ENCODE measurements at regions not wholly inside any gene's neighbourhood (a gene's known extent, or its start where the extent isn't known, plus 50 kb on each side); places are given as distances from the start of the nearest gene placed in this dataset.
"Not testable (repeated sequence)": the region's sequence is repeated elsewhere in the genome, so short reads cannot be mapped to it uniquely, and the experiment has no call there.

- Mint-ChIP-seq H3K4me3 (no peak overlapping the region), H3K27me3 (ENCODE audit: low read depth in 3 of 3) (peaks cover 2 to 3% (median 2%) of the 10 kb centered on the region in 3 donors), H3K36me3 (peaks cover 0 to 3% (median 0%) of the 10 kb centered on the region in 3 donors), H3K9me3 (no peaks in the 10 kb centered on the region), H3K4me1 (peaks cover 9 to 11% of the 10 kb centered on the region in 2 donors), H3K27ac (no peak overlapping the region)
- no peak for DNase-seq
These were observed 50.8 kb upstream of the ECHDC3 start for GRCh38 chr10:11691319-11691755.

DNA sequence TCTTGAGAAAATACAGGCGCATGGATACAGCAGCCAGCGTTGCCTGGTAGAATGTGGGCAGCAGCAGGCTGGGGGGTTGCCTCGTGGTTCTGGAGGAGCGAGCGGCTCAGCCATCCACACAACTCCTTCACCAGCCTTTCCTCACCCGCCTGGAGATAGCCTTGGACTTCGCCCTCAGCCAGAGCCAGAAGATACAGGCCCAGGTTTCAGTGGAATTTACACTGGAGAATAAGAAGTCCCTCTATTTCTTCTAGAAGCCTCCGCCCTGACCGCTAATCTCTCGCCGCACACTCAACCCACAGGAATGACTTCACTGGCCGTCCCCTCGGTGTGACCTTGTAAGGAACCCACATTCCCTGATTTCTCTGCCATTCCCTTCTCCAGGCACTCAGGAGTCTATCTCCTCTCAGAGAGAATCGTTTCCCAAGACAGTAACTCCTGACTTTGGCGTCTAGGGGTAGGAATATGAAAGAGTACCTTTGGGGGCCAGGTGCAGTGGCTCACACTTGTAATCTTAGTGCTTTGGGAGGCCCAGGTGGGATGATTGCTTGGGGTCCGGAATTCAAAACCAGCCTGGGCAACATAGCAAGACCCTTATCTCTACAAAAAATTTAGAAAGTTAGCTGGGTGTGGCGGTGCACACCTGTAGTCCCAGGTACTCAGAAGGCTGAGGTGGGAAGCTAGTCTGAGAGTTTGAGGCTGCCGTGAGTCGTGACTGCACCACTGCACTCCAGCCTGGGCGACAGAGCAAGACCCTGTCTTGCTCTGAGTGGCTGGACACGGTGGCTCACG lies 52.0 kb upstream of the ECHDC3 start:
- H3K4me1 Mint-ChIP-seq = peaks cover 18 to 22% of the 10 kb centered on the region in 2 donors
- DNase-seq = no peak
- no peaks in the 10 kb centered on the region for H3K9me3 Mint-ChIP-seq
- no peak overlapping the region for H3K27ac Mint-ChIP-seq
- peaks cover 0 to 3% (median 0%) of the 10 kb centered on the region in 3 donors for H3K36me3 Mint-ChIP-seq
- H3K27me3 Mint-ChIP-seq (ENCODE audit: low read depth in 3 of 3) = peaks cover 1 to 2% (median 2%) of the 10 kb centered on the region in 3 donors
- no peak overlapping the region for H3K4me3 Mint-ChIP-seq

DNA sequence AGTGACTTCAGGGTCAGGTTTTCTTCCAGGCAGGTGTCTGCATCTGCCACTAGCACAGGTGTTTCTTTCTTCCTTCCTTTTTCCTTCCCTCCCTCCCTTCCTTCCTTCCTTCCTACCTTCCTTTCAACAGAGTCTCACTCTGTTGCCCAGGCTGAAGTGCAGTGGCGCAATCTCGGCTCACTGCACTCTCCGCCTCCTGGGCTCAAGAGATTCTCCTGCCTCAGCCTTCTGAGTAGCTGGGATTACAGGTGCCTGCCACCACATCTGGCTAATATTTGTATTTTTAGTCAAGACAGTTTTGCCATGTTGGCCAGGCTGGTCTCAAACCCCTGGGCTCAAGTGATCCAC lies 53.8 kb upstream of the ECHDC3 start:
- H3K27me3 Mint-ChIP-seq (ENCODE audit: low read depth in 3 of 3); H3K9me3 Mint-ChIP-seq; H3K4me3 Mint-ChIP-seq; H3K36me3 Mint-ChIP-seq; DNase-seq; H3K27ac Mint-ChIP-seq: not testable (repeated sequence)
- H3K4me1 Mint-ChIP-seq = peaks cover 35 to 38% of the 10 kb centered on the region in 2 donors

- Mint-ChIP-seq H3K27me3 (ENCODE audit: low read depth in 3 of 3) (peaks cover 0 to 3% (median 3%) of the 10 kb centered on the region in 3 donors), H3K4me3 (peak overlapping the region in 1 of 5 donors; percentile 13)
These were observed 54.3 kb upstream of the ECHDC3 start for GRCh38 chr10:11687779-11688447.

GRCh38 chr10:11687357-11687771 lies 54.8 kb upstream of the ECHDC3 start:
- Mint-ChIP-seq H3K36me3 (peaks cover 0 to 3% (median 0%) of the 10 kb centered on the region in 3 donors), H3K4me1 (peaks cover 29 to 34% of the 10 kb centered on the region in 2 donors), H3K9me3 (no peaks in the 10 kb centered on the region), H3K27me3 (ENCODE audit: low read depth in 3 of 3) (peaks cover 0 to 3% (median 3%) of the 10 kb centered on the region in 3 donors), H3K27ac (peak overlapping the region in 1 of 6 donors; percentile 45), H3K4me3 (peak overlapping the region in 1 of 5 donors; percentile 4)
- no peak for DNase-seq

More at GRCh38 chr10:11687779-11688447, 54.3 kb upstream of the ECHDC3 start:
- no peak for DNase-seq
- Mint-ChIP-seq H3K9me3 (no peaks in the 10 kb centered on the region), H3K36me3 (peaks cover 0 to 3% (median 0%) of the 10 kb centered on the region in 3 donors), H3K27ac (no peak overlapping the region), H3K4me1 (peaks cover 34 to 39% of the 10 kb centered on the region in 2 donors)

GRCh38 chr10:11685787-11686218 lies 56.4 kb upstream of the ECHDC3 start:
- H3K4me3 Mint-ChIP-seq = peak overlapping the region; percentile 60 to 89 (median 67)
- no peak for DNase-seq
- peaks cover 0 to 3% (median 0%) of the 10 kb centered on the region in 3 donors for H3K36me3 Mint-ChIP-seq
- peaks cover 0 to 3% (median 3%) of the 10 kb centered on the region in 3 donors for H3K27me3 Mint-ChIP-seq (ENCODE audit: low read depth in 3 of 3)
- H3K4me1 Mint-ChIP-seq = peaks cover 27 to 34% of the 10 kb centered on the region in 2 donors
- no peaks in the 10 kb centered on the region for H3K9me3 Mint-ChIP-seq
- H3K27ac Mint-ChIP-seq = peak overlapping the region in 4 of 6 donors; percentile 9 to 61 (median 44)

DNA sequence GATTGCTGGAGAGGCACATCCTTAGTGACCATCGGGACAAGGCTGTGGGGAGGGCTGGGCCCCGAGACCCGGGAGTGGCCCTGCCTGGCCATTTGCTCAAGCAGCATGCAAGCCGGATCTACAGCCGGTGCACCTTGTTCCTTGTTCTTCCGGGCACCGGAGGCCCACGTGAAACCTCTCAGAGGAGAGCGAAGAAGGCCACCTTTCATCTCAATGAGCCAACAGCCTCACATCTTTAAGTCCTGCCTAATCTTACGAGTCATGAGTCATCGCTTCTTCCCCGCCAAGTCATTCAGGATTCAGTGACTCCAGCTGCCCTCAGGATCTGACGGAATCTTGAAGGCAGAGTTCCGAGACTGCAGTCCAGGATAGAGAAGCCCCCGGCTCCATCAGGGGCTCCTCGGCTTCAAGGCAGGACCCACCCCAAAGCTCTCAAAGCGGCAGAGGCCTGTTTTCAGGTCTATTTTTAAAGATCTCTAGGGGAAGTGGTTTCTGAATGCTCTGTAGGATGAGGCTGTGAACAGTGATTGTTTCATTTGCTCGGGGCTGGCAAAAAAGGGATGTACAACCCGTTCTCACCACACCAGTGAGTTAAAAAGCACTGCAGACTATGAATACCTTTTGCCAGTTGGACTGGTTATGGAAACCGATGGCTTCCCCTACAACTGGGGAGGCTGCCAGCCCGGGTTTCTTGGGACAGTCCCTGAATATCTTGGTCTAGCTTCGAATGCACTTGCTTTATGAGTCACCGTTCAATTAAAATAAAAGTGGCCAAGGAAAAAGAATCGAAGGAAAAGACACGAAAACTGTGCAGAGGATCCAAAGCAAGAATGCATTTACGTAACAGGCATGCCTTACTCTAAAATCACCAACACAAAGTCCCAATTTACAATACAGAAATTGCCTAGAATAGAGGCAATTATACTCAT lies 57.2 kb upstream of the ECHDC3 start:
- peaks cover 0 to 3% (median 0%) of the 10 kb centered on the region in 3 donors for H3K36me3 Mint-ChIP-seq
- no peaks in the 10 kb centered on the region for H3K9me3 Mint-ChIP-seq
- peak overlapping the region; percentile 61 to 94 (median 90) for H3K27ac Mint-ChIP-seq
- H3K4me3 Mint-ChIP-seq = peak overlapping the region; percentile 82 to 91 (median 89)
- peaks cover 0 to 7% (median 7%) of the 10 kb centered on the region in 3 donors for H3K27me3 Mint-ChIP-seq (ENCODE audit: low read depth in 3 of 3)
- H3K4me1 Mint-ChIP-seq = peaks cover 27 to 34% of the 10 kb centered on the region in 2 donors
- DNase-seq = peak; percentile 22 to 27 (median 23)

GRCh38 chr10:11684341-11684716 lies 57.9 kb upstream of the ECHDC3 start:
- H3K4me1 Mint-ChIP-seq = peaks cover 27 to 34% of the 10 kb centered on the region in 2 donors
- peak overlapping the region; percentile 82 to 91 (median 89) for H3K4me3 Mint-ChIP-seq
- H3K36me3 Mint-ChIP-seq; H3K27me3 Mint-ChIP-seq (ENCODE audit: low read depth in 3 of 3); DNase-seq; H3K9me3 Mint-ChIP-seq: not testable (repeated sequence)
- peak overlapping the region; percentile 61 to 94 (median 90) for H3K27ac Mint-ChIP-seq

DNA sequence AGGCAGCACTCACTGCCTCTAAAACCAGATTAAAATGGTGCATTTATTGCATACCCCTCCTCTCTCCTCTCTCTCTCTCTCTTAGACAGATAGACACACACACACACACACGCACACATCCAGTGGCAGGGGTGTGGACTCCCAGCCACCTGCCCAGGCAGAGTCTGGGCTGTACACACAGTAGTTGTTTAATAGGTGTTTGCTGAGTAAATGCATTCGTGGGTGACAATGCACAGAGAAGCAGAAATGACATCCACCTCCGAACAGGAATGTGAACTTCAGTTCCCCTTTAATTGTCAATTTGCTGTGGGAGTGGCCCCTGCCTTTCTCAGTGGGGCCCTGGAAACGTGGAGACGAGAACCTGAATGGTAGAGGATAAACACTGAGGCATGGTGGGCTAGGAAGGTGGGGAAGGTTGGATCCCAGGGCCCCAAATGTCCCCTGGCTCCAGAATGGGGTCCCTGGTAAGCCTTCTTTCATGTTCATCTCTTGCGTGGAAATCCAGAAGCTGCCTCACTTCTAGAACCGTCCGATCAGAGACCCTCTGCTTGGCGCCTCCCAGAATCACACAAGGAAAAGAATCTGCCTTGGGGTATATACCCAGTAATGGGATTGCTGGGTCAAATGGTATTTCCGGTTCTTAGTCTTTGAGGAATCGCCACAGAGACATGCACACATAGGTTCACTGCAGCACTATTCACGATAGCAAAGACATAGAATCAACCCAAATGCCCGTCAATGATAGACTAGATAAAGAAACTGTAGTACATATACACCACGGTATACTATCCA lies 58.5 kb upstream of the ECHDC3 start:
- peak overlapping the region; percentile 82 to 91 (median 89) for H3K4me3 Mint-ChIP-seq
- peaks cover 0 to 9% (median 8%) of the 10 kb centered on the region in 3 donors for H3K27me3 Mint-ChIP-seq (ENCODE audit: low read depth in 3 of 3)
- no peaks in the 10 kb centered on the region for H3K9me3 Mint-ChIP-seq
- peak overlapping the region; percentile 8 to 94 (median 90) for H3K27ac Mint-ChIP-seq
- DNase-seq = no peak
- no peaks in the 10 kb centered on the region for H3K36me3 Mint-ChIP-seq
- H3K4me1 Mint-ChIP-seq = peaks cover 27 to 34% of the 10 kb centered on the region in 2 donors

GRCh38 chr10:11682851-11683250 lies 59.3 kb upstream of the ECHDC3 start:
- Mint-ChIP-seq H3K27ac (no peak overlapping the region), H3K4me3 (no peak overlapping the region), H3K4me1 (peaks cover 27 to 34% of the 10 kb centered on the region in 2 donors), H3K36me3 (no peaks in the 10 kb centered on the region), H3K9me3 (no peaks in the 10 kb centered on the region), H3K27me3 (ENCODE audit: low read depth in 3 of 3) (peaks cover 0 to 11% (median 8%) of the 10 kb centered on the region in 3 donors)
- DNase-seq = no peak

DNA sequence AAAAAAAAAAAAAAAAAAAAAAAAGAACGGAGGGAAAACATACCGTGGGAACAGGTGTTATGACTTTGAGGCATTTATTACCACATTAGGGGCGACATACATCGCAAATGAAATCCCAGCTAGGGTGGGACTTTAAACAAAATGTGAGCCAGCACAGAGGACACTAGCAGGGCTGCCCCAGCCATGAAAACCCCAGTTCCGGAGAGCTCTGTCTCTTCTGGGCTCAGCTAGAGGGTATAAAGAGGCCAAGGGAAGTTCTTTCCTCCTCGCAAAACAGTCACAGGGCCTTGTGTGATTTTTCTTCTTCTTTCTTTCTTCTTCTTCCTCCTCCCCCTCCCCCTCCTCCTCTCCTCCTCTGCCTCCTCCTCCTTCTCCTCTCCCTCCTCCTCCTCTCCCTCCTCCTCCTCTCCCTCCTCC lies 59.9 kb upstream of the ECHDC3 start:
- Mint-ChIP-seq H3K27me3 (ENCODE audit: low read depth in 3 of 3) (peaks cover 0 to 11% (median 9%) of the 10 kb centered on the region in 3 donors), H3K4me3 (no peak overlapping the region), H3K9me3 (no peaks in the 10 kb centered on the region), H3K36me3 (no peaks in the 10 kb centered on the region), H3K4me1 (peaks cover 27 to 33% of the 10 kb centered on the region in 2 donors), H3K27ac (no peak overlapping the region)
- DNase-seq = no peak

DNA sequence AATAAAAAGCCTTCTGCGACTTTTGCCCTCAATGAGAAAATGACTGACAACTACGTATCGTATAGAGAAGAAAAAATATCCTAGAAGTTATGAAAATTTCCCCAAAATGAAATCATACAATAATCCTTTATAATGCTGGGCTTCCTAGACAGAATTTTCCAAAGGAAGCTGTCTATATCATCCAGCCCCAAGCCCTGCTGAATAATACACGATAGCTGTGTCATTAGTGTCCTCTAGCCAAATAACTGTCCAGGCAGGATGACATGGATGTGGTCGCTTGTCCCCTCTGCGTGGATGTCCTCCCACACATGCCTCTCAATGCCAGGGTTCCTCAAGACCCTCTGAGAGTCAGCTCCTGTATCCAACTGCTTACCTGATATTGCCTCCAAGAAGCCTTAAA lies 61.7 kb upstream of the ECHDC3 start:
- no peak for DNase-seq
- Mint-ChIP-seq H3K4me1 (peaks cover 20 to 21% of the 10 kb centered on the region in 2 donors), H3K9me3 (no peaks in the 10 kb centered on the region), H3K27ac (no peak overlapping the region), H3K4me3 (no peak overlapping the region), H3K27me3 (ENCODE audit: low read depth in 3 of 3) (peaks cover 0 to 11% (median 10%) of the 10 kb centered on the region in 3 donors), H3K36me3 (no peaks in the 10 kb centered on the region)
